NCI-H510A treated with DMSO at 0.1 percent for 48 hours (cell line): ENCODE measurements at regions not wholly inside any gene's neighbourhood (a gene's known extent, or its start where the extent isn't known, plus 50 kb on each side); places are given as distances from the start of the nearest gene placed in this dataset.

ENCODE experiments used
- DNase-seq: peaks from one replicate; lab custom pipeline; 2025; lab: John Stamatoyannopoulos, UW

DNA sequence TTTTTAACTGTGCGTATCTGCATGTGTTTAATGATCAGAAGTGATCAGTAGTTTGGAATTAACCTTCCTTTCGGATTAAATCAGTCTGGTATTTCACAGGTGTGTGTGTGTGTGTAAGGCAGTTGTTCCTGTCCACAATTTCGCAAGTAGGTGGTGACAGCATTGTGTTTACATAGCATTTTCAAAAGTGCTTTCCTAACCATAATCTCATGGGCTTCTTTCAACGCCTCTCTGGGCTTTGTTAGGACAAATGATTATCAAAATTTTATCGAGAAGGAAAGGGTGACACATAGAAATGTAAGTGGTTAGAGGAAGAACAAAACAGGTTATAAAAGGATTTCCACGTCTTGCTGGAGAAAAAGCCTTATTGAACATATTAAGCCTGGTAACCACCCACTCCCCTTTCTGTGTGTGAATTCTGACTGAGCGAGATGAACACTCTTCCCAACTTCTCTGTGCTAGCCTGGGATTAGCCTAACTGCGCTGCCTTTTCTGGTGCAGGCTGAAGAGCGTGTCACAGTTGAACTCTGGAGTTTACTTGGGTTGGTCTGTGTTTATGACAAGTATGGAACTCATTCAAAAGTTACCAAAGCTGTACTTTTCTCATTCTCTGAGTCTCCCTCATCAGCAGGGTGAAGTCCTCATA is 292.3 kb upstream of the PITRM1 start:
- peak; percentile 18 for DNase-seq

DNA sequence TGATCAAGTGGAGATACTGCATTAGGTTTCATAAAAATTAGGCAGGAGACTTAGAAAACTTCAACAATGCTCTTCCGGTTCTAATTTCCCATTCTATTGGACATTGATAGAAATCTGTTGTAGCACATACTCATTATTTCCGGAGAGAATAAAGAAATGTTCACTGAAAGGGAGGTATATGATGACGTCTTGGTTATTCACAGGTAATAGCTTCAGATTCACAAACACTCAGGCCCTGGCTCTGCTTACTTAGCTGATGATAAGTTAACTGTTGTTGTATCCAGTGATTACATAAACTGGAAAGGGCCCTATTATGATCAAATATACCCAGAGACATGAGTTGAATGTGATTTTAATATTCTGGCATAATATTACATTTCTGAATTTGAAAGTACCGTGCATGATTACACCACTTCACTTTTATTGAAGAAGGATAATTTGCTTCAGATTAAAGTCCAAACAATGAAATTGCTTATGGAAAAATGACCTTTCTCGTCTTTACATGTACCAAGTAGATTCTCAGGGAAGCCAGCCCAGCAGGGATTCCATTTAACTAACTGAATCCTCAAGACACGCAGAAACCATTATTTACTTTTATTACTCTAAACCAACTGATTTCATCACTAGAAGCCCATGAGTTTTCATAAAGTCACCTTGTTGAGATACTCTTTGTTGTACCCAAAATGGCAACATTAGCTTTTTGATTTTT is 288.0 kb upstream of the PITRM1 start:
- DNase-seq: no peak

DNA sequence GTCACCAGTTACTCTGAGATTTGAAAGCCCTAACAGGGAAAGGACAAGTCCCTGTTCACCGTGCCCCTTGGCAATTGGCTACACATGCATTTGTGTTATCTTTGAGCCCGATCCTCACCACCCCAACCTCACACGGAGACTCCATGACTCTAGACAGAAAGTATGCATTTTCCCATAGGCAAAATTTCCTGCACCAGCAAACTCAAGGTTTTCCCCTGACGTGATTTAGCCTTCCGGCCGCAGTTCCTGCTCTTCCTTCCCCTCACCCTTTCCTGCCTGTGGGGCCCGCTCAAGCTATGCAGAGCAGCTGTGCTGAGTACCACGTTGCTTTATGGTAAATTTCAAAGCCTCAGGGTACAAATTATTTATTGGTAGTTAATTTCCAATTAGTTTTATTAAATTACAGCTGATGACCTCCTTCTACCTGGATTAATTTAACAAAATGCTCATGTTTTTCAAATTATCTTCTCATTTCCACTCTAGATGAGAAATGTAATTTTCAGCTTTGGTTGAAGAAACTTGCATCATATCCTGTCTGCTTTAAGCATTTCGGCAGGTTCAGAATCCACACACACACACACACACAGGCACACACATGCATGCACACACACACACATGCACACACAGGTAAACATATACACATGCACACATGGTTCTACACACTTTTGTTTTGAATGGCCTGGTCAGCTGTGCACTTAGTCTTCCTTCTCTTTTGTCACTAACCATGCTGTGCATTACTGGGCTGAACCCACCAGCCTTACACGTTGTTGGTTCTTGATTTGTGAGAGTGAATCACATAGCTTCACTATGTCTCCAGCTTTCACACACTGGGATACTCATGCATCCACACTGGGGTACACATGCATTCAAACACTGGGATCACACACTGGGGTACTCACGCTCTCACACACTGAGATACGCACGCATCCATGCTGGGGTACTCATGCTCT is 283.1 kb upstream of the PITRM1 start:
- DNase-seq: no peak

DNA sequence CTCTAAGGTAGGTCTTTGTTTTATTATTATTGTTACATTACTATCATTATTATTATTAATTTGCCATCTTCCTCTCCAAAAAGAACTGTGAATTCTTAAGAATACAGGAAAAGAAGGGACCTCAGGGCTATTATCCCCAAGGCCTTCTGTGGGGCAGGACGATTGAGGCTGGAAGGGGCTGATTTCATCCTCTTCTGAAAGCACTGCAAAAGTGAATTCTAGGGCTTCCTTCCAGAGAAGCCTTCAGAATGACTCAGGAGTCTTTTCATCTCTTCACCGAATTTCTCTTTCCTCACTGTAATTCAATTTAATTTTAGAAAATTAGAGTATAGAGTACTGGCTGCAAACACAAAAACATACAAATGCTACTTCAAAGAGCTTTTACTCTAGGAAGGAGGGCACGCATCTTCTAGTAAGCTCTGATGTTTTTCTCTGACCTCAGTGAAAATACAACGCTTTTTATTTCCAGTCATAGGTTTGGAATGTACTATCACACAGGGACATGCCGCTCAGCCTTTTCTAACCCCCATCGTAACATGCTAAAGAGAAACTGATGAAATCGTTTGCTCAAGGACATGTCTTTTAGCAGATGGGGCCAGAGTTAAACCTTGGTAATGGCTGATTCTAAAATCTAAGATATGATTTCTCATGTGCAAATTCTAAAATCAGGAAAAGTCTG is 280.2 kb upstream of the PITRM1 start:
- DNase-seq: no peak

DNA sequence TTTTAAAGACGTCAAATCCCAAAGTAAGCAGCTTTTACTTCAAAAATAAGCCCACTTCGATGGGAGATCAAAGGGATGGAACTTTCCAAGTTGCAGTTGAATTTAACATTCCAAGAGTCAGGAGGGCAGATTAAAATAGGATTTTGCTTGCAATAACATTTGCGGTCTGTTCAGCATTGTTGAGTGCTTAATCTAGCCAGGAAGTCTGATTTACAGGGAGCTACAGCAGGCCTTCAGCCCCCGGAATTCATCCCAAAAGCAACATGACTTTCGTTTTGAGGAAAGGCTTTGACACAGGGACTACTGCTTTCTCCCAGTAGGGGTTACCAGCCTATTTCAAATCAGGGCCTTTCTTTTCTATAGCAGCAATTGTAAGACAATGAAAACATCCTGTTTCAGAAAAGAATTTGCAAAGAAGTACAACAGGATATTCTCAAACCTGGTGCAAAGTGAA is 279.6 kb upstream of the PITRM1 start:
- DNase-seq: no peak

DNA sequence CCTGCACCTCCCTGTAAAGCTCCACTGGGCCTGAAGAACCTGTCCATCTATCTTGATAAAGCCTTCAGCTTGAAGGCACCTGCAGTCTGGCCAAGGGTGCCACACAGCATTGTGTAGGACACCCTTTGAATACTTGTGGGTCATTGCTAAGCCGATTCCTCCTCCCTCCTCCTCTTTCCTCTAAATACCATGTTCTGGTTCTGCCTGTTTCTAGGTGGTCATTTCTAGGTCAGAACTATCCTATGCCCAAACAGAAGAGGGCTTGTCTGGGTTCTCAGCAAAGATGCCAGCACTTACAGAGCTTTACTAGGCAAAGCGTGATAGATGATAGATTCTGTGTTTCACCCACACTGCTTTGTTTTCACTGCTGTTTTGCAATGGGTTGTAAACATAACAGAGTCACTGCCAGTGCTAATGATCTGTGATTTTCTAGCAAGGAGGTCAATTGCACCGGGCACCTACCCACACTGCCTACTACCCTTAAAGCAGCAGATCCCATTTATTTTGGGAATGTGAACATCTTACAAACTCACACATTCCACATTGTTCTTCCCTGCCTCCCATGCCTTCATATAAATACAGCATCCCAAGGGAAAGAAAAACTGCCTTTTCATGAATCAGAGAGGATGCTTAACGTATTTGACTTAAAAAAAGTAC is 279.1 kb upstream of the PITRM1 start:
- no peak for DNase-seq

DNA sequence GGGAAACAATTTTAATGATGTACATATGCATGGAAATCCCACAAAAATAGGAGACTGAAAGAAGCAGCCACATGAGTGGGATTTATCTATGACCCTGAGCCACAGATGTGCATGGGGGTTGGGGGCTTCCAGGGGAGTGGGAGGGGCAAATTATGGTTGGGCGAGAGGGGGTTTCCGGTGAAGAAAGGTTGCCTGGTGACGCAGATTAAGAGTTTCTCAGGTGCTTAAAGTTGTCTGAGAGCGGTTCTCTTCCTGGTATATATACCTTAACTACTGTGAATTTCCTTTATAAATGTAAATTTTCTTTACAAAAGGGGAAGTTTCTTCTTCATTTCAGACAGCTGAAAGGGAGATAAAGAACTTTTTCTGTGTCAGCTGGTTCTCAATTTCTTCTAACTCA is 273.6 kb upstream of the PITRM1 start:
- no peak for DNase-seq

DNA sequence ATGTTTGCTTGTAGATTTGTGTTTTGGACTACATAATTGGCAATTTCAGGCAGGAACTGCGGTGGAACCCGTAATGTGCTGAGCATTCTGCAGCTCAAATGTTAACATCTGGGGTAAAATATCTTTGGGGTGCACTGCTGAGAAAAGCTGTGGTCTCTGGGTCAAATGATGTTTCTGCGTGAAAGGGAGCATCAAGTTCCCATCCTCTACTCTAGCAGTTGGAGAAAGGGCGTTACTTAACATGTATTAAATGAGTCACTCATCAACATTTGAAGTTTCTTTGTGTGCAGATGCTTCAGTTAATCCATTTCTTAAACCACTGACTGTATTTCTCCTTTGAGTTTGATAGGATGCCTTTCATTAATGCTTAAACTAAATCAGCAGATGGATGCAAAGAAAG is 273.1 kb upstream of the PITRM1 start:
- DNase-seq: no peak

DNA sequence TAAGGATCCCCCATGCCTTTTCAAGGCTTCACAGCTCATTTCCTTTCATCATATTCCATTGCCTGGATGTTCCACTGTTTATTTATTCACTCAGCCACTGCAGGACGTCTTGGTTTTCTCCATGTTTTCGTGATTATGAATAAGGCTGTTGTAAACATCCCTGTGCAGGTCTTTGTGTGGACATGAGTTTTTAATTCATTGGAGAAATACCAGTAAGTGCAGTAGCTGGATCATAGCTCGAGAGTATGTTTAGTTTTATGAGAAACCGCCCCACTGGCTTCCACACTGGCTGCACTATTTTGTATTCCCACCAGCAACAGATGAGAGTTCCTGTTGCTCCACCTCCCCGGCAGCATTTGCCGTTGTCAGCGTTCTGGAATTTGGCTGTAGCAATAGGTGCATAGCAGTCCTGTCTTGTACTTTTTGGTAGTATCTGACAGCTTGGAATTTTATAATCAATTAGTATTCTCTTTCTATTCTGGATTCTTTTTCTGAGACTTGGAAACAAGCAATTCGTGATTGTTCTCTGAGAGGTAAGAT is 269.9 kb upstream of the PITRM1 start:
- DNase-seq: no peak

DNA sequence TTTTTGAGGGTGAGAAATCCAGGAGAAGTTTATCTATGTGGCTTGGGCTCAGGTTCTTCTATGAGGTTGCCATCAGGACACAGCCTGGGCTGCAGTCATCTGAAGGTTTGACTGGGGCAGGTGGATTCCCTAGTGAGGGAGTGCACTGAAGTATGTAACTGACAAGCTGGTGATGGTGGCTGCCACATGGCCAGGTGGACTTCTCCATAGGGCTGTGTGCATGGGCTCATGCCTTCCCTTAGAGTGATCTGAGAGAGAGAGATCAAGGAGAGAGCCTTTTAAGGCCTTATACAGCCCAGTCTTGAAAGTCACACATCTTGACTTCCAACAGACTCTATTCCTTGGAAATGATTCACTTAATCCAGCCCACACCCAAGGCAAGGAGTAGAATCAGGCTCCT is 266.6 kb upstream of the PITRM1 start:
- no peak for DNase-seq

DNA sequence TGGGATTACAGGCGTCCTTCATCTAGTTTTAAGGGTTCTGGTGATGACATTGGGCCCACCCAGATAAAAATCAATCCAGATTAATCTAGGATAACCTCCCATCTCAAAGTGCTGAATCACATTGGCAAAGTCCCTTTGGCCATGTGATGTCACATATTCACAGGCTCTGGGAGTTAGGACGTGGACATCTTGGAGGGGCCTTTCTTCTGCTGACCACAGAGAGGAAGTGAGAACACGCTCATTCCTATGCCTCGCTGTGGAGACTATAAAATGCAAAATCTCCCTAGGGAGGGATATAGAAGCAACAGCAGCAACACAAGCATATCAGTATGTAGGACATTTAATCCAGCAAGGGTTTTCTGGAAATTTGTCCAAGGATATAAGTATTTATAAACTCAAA is 266.0 kb upstream of the PITRM1 start:
- DNase-seq: no peak

DNA sequence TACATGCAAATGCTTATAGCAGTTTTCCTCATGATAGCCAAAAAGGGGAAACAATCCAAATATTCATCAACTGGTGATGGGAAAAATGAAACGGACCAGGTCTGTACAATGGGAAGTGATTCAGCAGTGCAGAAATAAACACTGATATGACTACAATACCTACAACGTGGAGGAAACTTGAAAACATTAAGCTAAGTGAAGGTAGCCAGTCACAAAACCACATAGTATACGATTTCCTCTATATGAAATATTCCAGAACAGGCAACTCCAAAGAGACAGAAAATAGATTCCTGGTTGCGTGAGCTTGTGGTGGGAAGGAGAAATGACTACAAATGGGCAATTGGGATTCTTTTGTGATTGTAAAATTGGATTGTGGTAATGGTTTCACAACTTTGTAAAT is 263.1 kb upstream of the PITRM1 start:
- DNase-seq: no peak

DNA sequence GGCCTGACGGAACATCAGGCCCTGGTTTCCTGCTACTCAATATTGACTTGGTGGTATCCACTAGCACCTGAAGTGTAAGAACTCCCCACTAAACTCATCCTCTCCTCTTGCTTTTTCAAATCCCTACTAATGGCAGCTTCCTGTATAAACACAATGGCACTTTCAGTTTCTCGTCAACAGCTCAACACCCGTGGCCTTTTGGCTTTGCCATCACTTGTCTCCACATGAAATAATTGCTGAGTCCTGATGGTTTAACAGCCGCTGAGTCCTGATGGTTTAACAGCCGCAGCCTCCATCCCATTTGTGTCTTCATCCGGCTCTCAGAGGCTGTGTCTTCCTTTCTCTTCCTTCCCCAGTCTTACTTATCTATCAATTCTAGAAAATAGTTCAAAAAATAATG is 261.4 kb upstream of the PITRM1 start:
- DNase-seq: no peak

DNA sequence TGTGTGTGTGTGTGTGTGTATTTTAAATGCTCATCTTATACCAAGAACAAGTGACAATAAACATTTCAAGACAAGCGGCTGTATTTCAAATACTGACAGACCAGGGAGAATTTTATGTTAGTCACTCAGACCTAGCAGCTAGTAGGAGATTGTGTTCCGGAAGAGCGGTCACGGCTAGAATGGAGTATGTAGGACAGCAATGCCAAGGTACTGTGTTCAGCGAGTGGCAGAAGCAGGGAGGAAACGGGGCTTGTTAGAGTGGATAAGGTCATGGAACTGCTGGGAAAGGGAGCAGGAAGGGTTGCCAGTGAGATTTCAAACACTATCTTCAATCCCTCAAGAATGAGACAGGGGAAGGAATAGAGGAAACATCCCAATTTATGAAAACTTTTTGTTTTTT is 260.5 kb upstream of the PITRM1 start:
- DNase-seq: no peak

DNA sequence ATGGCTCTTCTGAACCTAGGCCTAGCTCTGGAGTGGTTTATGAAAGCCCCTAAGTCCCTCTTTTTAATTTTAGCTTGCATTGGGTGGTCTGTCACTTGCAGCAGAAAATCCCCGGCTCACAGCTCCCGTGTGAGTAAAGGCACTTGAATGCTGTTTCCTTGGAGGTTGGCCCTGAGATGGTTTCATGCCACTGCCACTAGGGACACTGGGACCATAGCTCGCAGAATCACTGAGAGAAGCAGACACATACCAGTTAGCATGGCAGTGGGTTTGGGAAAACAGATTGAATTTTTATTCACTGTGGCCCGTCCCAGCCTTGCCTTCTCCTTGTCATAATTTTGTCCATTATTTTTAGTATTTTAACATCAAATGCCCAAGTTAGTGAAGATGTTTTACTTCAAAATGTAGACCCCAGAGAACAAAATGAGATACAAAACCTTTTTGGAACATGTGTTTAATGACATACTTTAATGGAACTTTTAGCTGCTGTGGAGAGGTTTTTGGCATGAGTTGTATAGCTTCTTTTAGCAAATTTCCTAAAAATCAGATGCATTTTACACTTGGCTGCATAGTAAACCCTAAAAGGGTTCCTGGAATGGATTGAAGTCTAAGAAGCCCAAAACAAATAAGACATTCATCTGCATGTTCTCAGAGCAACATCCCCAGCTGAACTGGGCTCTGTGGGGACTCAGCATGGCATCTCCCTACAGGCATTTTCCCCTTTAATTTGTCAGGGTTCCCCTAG is 259.7 kb upstream of the PITRM1 start:
- DNase-seq: no peak

DNA sequence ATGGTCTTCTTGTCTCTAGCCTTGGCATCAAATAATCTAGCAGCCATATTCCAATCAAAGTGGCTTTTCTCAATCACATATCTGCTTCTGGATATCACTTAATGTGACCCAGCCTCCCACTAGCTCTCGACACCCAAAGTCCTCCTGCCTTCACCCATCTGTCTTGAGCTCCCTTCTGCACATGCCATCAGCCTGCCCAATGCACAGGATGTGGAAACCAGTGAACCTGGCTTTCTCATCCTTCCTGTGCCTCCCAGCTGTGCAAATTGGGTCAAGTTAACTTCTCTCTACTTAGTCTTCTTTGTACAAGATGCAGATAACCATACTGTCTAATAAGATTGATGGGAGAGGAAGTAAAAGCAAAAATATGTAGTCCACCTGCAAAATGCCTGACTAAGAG is 257.9 kb upstream of the PITRM1 start:
- no peak for DNase-seq

DNA sequence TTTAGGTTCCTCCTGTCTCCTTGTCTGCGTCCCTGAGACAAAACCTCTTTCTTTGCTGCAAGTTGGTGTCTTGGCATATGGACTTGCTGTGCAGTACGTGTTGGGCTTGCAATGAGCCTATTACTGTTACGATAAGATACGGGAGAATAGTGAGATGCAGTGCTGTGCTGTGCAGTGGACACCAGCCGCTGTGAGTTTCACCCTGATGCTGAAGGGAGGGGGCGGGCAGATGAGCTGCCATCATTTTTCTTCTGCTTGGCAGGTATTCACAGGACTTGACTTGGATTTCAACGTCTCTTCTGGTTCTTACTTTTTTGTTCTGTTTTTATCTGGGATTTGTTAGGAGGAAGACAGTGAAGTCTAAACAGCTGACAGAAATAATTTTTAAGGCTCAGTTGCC is 257.1 kb upstream of the PITRM1 start:
- DNase-seq: no peak

DNA sequence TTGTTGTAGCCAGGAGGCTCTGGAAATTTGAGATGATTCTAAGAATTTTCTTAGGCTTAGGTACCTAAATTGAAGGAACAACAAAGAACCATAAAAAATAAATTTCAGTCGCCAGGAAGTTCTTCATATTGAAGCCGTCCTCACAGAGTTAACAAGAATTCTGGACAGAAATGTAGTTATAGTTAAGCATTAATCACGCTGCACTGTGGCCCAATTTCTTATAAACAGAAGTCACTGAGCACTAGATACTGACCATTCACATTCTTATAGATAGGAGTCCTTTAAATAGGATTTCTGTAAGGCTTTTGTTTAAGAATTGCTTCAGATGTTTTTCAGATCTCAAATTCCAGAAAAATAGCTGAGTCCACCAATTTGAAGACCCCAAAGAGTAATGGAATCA is 256.2 kb upstream of the PITRM1 start:
- DNase-seq: no peak

DNA sequence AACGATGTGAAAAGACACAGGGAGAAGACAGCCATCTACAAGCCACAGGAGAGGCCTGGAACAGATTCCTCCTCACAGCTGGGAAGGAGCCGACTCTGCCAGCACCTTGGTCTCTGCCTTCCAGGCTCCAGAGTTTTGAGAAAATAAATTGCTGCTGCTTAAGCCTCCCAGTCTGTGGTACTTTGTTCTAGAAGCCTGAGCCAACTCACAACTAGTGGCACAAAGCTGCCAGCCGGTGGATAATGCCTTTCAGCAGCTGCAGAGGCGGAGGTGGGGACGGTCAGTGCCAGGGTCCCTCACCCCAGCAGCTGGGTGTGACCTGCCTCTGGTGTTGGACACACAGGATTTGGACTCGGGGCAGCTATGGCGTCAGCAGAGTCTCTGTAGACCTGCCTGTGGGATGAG is 255.4 kb upstream of the PITRM1 start:
- DNase-seq: no peak

DNA sequence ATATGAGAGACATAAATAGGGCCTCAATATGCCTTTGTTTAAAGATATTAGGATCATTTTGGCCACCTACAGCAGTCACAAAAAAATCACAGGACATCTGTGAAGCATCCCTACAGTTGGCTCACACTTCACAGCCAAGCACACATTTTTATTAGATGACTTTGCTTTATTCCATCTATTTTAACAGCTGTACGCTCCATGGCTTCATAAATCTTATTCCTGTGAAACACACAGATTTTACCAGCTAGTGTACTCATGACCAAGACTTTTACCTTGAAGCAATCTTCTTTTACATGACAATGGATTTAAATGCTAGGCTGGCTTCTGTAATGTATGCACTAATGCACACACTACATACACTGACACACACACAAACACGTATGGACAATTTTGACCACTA is 254.8 kb upstream of the PITRM1 start:
- no peak for DNase-seq
